ENCODE measurements at regions not wholly inside any gene's neighbourhood (a gene's known extent, or its start where the extent isn't known, plus 50 kb on each side); places are given as distances from the start of the nearest gene placed in this dataset.
A peak's percentile ranks its signal among the peaks of the same experiment; 100 is the strongest.

- Histone ChIP-seq H3K9me3 (ENCODE audit: severe bottlenecking) (no peaks in the 10 kb centered on the region), H3K4me3 (ENCODE audit: low read depth, low read length) (no peak overlapping the region), H3K27me3 (ENCODE audit: insufficient read depth, low read depth, severe bottlenecking) (no peaks in the 10 kb centered on the region), H3K36me3 (no peaks in the 10 kb centered on the region), H3K27ac (no peak overlapping the region)
- TF ChIP-seq CTCF (IDR thresholded peaks at IDR 0.05; ENCODE audit: low read depth, low read length) = no peak
- no peak for DNase-seq
These were observed 158.9 kb downstream of the COL6A3 start for GRCh38 chr2:237254911-237255578.

GRCh38 chr2:237256887-237257286 is 157.1 kb downstream of the COL6A3 start:
- Histone ChIP-seq H3K9me3 (ENCODE audit: severe bottlenecking) (no peaks in the 10 kb centered on the region), H3K4me3 (ENCODE audit: low read depth, low read length) (no peak overlapping the region), H3K27me3 (ENCODE audit: insufficient read depth, low read depth, severe bottlenecking) (no peaks in the 10 kb centered on the region), H3K36me3 (no peaks in the 10 kb centered on the region), H3K27ac (no peak overlapping the region)
- no peak for TF ChIP-seq CTCF (IDR thresholded peaks at IDR 0.05; ENCODE audit: low read depth, low read length)
- no peak for DNase-seq

GRCh38 chr2:237257471-237257951 is 156.5 kb downstream of the COL6A3 start:
- peak; percentile 74 for DNase-seq
- Histone ChIP-seq H3K36me3 (no peaks in the 10 kb centered on the region), H3K4me3 (ENCODE audit: low read depth, low read length) (peak overlapping the region; percentile 13), H3K9me3 (ENCODE audit: severe bottlenecking) (no peaks in the 10 kb centered on the region), H3K27me3 (ENCODE audit: insufficient read depth, low read depth, severe bottlenecking) (no peaks in the 10 kb centered on the region), H3K27ac (no peak overlapping the region)
- TF ChIP-seq CTCF (IDR thresholded peaks at IDR 0.05; ENCODE audit: low read depth, low read length) = no peak

- no peak overlapping the region for H3K27ac ChIP-seq
- no peak for TF ChIP-seq CTCF (IDR thresholded peaks at IDR 0.05; ENCODE audit: low read depth, low read length)
- H3K27me3 ChIP-seq (ENCODE audit: insufficient read depth, low read depth, severe bottlenecking) = no peaks in the 10 kb centered on the region
- no peaks in the 10 kb centered on the region for H3K36me3 ChIP-seq
- no peak for DNase-seq
- H3K9me3 ChIP-seq (ENCODE audit: severe bottlenecking) = no peaks in the 10 kb centered on the region
- peak overlapping the region; percentile 27 for H3K4me3 ChIP-seq (ENCODE audit: low read depth, low read length)
These were observed 155.8 kb downstream of the COL6A3 start for GRCh38 chr2:237258116-237258515.

GRCh38 chr2:237258615-237259014 is 155.3 kb downstream of the COL6A3 start:
- no peak overlapping the region for H3K27ac ChIP-seq
- no peak for DNase-seq
- no peak for TF ChIP-seq CTCF (IDR thresholded peaks at IDR 0.05; ENCODE audit: low read depth, low read length)
- no peaks in the 10 kb centered on the region for H3K27me3 ChIP-seq (ENCODE audit: insufficient read depth, low read depth, severe bottlenecking)
- H3K4me3 ChIP-seq (ENCODE audit: low read depth, low read length) = no peak overlapping the region
- H3K9me3 ChIP-seq (ENCODE audit: severe bottlenecking) = no peaks in the 10 kb centered on the region
- H3K36me3 ChIP-seq = no peaks in the 10 kb centered on the region

- no peak for TF ChIP-seq CTCF (IDR thresholded peaks at IDR 0.05; ENCODE audit: low read depth, low read length)
- H3K36me3 ChIP-seq = no peaks in the 10 kb centered on the region
- H3K4me3 ChIP-seq (ENCODE audit: low read depth, low read length) = no peak overlapping the region
- no peak for DNase-seq
- H3K27me3 ChIP-seq (ENCODE audit: insufficient read depth, low read depth, severe bottlenecking) = no peaks in the 10 kb centered on the region
- H3K27ac ChIP-seq = no peak overlapping the region
- no peaks in the 10 kb centered on the region for H3K9me3 ChIP-seq (ENCODE audit: severe bottlenecking)
These were observed 154.8 kb downstream of the COL6A3 start for GRCh38 chr2:237259201-237259600.
